GM18508 (cell line): ENCODE measurements at regions not wholly inside any gene's neighbourhood (a gene's known extent, or its start where the extent isn't known, plus 50 kb on each side); places are given as distances from the start of the nearest gene placed in this dataset.
"Not testable (repeated sequence)": the region's sequence is repeated elsewhere in the genome, so short reads cannot be mapped to it uniquely, and the experiment has no call there.

Experiments
- ATAC-seq: cut with Tn5 transposase; IDR thresholded peaks from one replicate; pipeline ENCODE4 v1.9.1; 2021; ENCODE audit warnings: moderate number of reproducible peaks; ENCODE audit not compliant: insufficient read depth, unreplicated experiment

GRCh38 chr10:26952094-26952493 is 91.3 kb upstream of the ABI1 start:
- ATAC-seq, result no peak

DNA sequence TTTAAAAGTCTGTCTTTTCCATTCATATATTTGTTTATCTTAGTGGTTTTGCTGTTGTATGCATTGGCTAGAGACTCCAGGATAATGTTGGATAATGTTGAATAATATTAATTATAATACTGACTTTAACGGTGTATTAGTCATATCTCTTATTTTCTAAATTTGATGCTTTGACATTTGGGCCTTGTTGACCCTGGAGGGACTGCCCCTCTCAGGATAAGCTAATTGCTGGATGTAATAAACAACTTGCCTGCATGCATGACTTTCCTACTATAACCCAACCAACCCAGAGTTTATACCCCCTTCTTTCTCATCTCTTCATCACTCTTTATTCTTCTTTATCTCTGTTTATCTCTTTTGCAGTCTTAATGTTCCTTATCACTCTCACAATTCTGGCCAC is 90.9 kb upstream of the ABI1 start:
- ATAC-seq, result no peak

- peak; percentile 76 for ATAC-seq
These were observed 90.2 kb upstream of the ABI1 start for GRCh38 chr10:26950934-26951333.

DNA sequence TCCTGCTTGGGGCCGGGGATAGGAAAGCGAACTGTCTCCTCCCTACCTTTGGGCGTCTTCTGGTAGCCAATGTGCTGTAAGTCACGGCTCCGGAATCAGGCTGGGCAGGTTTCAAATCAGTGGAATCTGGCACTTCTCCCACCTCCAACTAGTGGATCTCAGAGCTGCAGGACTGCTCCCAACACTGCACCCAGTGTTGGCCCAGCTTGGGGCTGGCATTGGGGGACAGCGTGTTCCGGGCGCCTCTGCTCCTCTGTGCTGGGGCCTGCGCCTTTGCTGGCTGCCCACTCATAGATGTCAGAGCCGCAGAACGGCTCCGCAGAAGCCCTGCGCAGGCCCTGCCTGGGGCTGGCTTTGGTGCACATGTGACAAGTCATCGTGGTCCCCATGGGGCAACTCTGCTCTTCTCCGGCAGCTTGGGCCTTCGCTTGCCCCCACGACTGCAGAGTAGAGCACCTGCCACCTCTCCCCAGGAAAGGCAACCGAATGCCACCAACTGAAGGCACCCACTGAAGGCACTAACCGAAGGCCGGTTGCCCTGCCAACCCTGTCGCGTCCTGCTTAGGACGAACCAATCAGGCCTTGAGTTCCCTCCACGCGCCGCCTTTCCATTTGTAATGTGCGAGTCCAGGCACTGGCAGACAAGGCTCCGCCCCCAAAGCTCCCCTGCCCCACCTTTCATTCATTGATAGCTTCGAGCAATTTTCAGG is 85.5 kb upstream of the ABI1 start:
- ATAC-seq, result no peak

DNA sequence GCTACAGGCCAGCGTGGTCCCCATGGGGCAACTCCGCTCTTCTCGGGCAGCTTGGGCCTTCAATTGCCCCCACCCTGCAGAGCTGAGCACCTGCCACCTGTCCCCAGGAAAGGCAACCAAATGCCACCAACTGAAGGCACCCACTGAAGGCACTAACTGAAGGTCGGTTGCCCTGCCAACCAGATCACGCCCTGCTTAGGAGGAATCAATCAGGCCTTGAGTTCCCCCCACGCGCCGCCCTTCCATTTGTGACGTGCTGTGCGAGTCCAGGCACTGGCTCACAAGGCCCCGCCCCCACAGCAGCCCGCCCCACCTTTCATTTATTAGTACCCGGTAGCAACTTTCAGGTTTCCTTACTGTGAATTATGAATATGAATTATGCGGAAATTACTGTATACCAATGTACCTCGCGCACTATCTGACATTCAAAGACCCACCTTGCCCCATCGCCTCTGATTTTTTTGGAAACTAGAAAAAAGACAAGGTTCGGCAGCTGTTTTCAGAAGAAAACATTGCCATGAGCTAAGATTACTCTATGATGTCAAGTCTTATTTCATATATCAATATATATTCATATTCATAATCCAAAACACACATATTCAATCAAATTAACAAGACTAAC is 83.6 kb upstream of the ABI1 start:
- no peak for ATAC-seq

- ATAC-seq, result no peak
These were observed 79.2 kb upstream of the ABI1 start for GRCh38 chr10:26939962-26940354.

GRCh38 chr10:26939290-26939961 is 78.7 kb upstream of the ABI1 start:
- ATAC-seq, result no peak

DNA sequence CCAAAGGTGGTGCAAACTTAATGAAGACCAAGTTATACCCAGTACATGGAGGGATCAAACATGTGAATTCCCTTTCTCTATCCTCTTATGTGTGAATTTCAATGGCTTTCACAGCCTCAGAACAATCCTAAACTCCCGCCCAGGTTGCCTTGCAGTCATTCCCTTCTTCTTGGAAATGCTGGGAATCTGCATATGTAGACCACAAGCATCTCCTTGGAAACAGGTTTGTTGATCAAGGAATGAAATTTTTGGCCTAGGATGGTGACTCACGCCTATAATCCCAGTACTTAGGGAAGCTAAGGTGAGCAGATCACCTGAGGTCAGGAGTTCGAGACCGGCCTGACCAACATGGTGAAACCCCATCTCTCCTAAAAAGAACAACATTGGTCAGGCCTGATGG is 77.8 kb upstream of the ABI1 start:
- ATAC-seq, result no peak

DNA sequence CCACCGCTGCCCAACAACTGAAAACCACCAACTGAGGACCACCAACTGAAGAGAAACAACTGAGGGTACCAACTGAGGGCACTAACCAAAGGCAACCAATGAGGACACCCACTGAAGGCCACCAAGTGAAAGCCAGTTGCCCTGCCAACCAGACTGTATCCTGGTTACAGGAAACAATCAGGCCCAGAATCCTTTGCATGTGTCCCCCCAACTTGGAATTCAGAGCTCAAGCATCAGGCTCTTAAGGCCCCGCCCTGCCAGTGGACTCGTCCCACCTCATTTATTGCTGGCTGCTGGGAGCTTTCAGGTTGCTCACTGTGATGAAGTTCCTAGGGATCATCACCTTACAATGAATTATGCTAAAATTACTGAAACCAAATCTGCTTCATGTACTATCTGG is 76.6 kb upstream of the ABI1 start:
- no peak for ATAC-seq

GRCh38 chr10:26934190-26934589 is 73.4 kb upstream of the ABI1 start:
- not testable (repeated sequence) for ATAC-seq

DNA sequence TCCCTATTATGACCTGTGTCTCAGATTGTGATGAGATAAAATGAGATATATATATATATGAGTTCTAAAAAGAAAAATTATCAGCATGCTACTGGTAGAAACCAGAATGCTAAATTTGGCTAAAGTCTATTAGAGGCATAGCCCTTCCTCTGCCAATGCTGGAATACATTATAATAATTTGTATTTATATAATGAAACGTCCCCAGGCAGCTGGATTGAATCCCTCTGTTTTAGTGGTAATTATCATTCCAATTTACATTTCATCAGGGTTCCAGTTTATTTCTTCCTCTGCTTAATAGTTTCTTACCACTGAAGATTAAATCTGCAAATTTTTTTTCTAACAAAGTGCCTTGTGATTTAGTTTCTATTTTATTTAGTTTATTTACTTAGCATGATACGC is 71.8 kb upstream of the ABI1 start:
- no peak for ATAC-seq

GRCh38 chr10:26931223-26931622 is 70.5 kb upstream of the ABI1 start:
- ATAC-seq, result no peak

DNA sequence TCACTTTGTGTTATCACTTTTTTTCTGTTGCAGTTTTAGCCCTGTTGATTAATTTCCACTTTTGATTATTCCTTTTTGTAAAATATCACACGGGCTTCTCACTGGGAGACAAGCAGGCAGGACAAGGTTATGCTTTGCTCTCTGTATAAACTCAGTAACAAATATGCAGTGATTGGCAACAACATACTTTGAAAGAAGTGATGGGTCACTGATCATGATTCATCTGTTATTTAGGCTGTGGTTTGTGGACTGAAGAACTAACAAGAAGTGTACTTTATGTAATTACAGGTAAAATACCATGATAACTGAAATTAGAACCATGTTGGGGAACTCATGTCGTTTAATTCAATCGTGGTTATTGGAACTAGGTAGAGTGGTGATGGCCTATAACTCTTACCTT is 62.1 kb upstream of the ABI1 start:
- not testable (repeated sequence) for ATAC-seq

- ATAC-seq, result not testable (repeated sequence)
These were observed 58.5 kb upstream of the ABI1 start for GRCh38 chr10:26919156-26919860.

DNA sequence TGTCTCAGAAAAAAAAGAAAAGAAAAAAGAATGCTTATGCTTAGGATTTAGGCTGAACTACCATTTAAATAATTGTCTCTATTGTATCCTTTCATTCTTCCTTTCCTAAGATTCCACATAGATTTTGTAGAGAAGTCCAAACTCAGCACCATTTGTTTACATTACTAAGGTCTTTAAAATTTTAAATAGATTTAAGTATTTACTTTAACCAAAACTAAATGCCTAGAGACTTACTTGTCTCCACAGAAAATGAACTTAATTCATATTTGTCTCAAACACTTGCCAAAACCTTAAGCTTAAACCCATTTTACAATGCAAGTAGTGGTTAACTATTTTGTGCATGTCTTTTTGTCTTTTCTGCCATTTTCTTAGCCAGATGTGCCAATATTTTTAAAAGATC is 54.1 kb upstream of the ABI1 start:
- ATAC-seq, result no peak

- ATAC-seq, result no peak
These were observed 51.2 kb upstream of the ABI1 start for GRCh38 chr10:26911811-26912461.
